ENCODE measurements at regions not wholly inside any gene's neighbourhood (a gene's known extent, or its start where the extent isn't known, plus 50 kb on each side); places are given as distances from the start of the nearest gene placed in this dataset.

GRCh38 chr1:198910816-198911215, 272.0 kb downstream of the PTPRC start:
- TF ChIP-seq CTCF (IDR thresholded peaks at IDR 0.05; ENCODE audit: low read depth, low read length) (no peak), EZH2phosphoT487 (IDR thresholded peaks at IDR 0.05; ENCODE audit: low read depth) (no peak)

Measured in OCI-LY3 (cell line).